Skeletal muscle tissue (tissue), 3 donors: ENCODE measurements at regions not wholly inside any gene's neighbourhood (a gene's known extent, or its start where the extent isn't known, plus 50 kb on each side); places are given as distances from the start of the nearest gene placed in this dataset.

Experiments
- H3K27ac ChIP-seq: one replicate; pipeline ENCODE4 v1.7.0; 2013; ENCODE audit warnings: mild to moderate bottlenecking, low read depth, low read length, inconsistent platforms
- H3K27me3 ChIP-seq, 3 donors: one replicate each; pipeline ENCODE4 v1.7.0; 2013; ENCODE audit warnings: low read length in 3 of 3; ENCODE audit not compliant: control insufficient read depth in 3 of 3, insufficient read depth in 3 of 3
- H3K36me3 ChIP-seq, 3 donors: one replicate each; pipeline ENCODE4 v1.7.0; 2013; ENCODE audit warnings: low read length in 3 of 3; ENCODE audit not compliant: control insufficient read depth in 3 of 3, insufficient read depth in 3 of 3
- H3K4me1 ChIP-seq, 3 donors: one replicate each; pipeline ENCODE4 v1.7.0; 2013; ENCODE audit warnings: low read length in 3 of 3, mild to moderate bottlenecking in 3 of 3; ENCODE audit not compliant: control insufficient read depth in 3 of 3, insufficient read depth in 3 of 3
- H3K4me3 ChIP-seq, 3 donors: one replicate each; pipeline ENCODE4 v1.7.0; 2013; ENCODE audit warnings: low read length in 3 of 3
- H3K9ac ChIP-seq, 3 donors: one replicate each; pipeline ENCODE4 v1.7.0; 2013; ENCODE audit warnings: low read length in 3 of 3, mild to moderate bottlenecking in 3 of 3, moderate library complexity in 2 of 3, low read depth in 1 of 3
- H3K9me3 ChIP-seq, 3 donors: one replicate each; pipeline ENCODE4 v1.7.0; 2013; ENCODE audit warnings: low read length in 3 of 3; ENCODE audit not compliant: control insufficient read depth in 3 of 3
- donor health status: Osteomylitis.

GRCh38 chr13:19289180-19289579, 107.6 kb upstream of the TUBA3C start:
- H3K4me1 ChIP-seq: no peaks in the 10 kb centered on the region
- no peaks in the 10 kb centered on the region for H3K27me3 ChIP-seq
- H3K4me3 ChIP-seq: no peak overlapping the region
- no peak overlapping the region for H3K9ac ChIP-seq
- H3K36me3 ChIP-seq: no peaks in the 10 kb centered on the region
- H3K9me3 ChIP-seq: no peaks in the 10 kb centered on the region
- no peak overlapping the region for H3K27ac ChIP-seq

- H3K27ac ChIP-seq: no peak overlapping the region
- no peaks in the 10 kb centered on the region for H3K4me1 ChIP-seq
- no peak overlapping the region for H3K4me3 ChIP-seq
- H3K9ac ChIP-seq: no peak overlapping the region
- no peaks in the 10 kb centered on the region for H3K27me3 ChIP-seq
- H3K9me3 ChIP-seq: no peaks in the 10 kb centered on the region
- H3K36me3 ChIP-seq: no peaks in the 10 kb centered on the region
Measured at GRCh38 chr13:19283836-19284235, 102.2 kb upstream of the TUBA3C start.

DNA sequence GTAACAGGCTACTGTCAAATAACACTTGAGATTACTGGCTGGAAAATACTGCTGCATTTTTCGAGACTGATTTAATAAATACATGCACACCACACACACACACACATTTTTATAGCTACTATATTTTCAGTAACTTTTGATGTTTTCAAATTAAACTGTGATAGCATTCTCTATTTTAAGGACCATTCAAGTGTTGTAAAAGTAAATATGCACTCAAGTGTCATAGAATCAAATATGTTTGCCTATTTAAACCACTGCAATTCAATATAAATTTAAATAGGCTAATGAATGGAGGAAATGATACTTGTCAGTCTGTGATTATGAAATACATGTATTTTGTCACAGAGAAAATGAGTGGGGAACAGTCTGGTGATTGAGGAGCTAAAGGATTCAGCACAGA, 86.7 kb upstream of the TUBA3C start:
- Histone ChIP-seq H3K4me1 (no peaks in the 10 kb centered on the region), H3K36me3 (no peaks in the 10 kb centered on the region), H3K9me3 (no peaks in the 10 kb centered on the region), H3K4me3 (no peak overlapping the region), H3K27me3 (no peaks in the 10 kb centered on the region), H3K27ac (no peak overlapping the region), H3K9ac (no peak overlapping the region)

DNA sequence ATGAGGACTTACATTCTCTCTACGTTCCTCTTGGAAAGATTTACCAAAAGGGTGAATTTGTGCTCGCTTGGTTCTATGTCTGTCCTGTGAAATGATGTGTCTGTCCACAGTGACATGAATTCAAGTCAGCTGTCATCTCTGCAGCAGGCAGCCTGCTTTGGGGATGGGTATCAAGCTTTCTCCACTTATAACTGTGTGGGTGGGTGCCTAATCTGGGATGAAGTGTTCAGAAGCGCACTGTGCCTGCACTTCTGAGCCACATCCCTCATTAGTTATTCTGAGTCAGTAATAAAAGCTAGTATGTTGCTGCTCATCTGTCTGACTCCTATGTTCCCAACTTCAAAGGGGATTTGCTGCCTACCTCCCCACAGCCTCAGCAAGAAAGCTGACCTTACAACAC, 86.1 kb upstream of the TUBA3C start:
- Histone ChIP-seq H3K9ac (no peak overlapping the region), H3K36me3 (no peaks in the 10 kb centered on the region), H3K4me3 (no peak overlapping the region), H3K4me1 (no peaks in the 10 kb centered on the region), H3K27me3 (no peaks in the 10 kb centered on the region), H3K27ac (no peak overlapping the region), H3K9me3 (no peaks in the 10 kb centered on the region)

- Histone ChIP-seq H3K9ac (no peak overlapping the region), H3K27me3 (no peaks in the 10 kb centered on the region), H3K4me3 (no peak overlapping the region), H3K9me3 (no peaks in the 10 kb centered on the region), H3K36me3 (no peaks in the 10 kb centered on the region), H3K4me1 (no peaks in the 10 kb centered on the region), H3K27ac (no peak overlapping the region)
Measured at GRCh38 chr13:19266979-19267378, 85.4 kb upstream of the TUBA3C start.

GRCh38 chr13:19264711-19265110, 83.1 kb upstream of the TUBA3C start:
- H3K27ac ChIP-seq: no peak overlapping the region
- no peaks in the 10 kb centered on the region for H3K36me3 ChIP-seq
- no peak overlapping the region for H3K9ac ChIP-seq
- no peaks in the 10 kb centered on the region for H3K9me3 ChIP-seq
- no peaks in the 10 kb centered on the region for H3K27me3 ChIP-seq
- H3K4me3 ChIP-seq: no peak overlapping the region
- H3K4me1 ChIP-seq: no peaks in the 10 kb centered on the region

GRCh38 chr13:19252381-19252780, 70.8 kb upstream of the TUBA3C start:
- no peak overlapping the region for H3K4me3 ChIP-seq
- no peak overlapping the region for H3K27ac ChIP-seq
- H3K4me1 ChIP-seq: no peaks in the 10 kb centered on the region
- no peak overlapping the region for H3K9ac ChIP-seq
- H3K9me3 ChIP-seq: peaks cover 0 to 7% (median 3%) of the 10 kb centered on the region in 3 donors
- H3K36me3 ChIP-seq: no peaks in the 10 kb centered on the region
- H3K27me3 ChIP-seq: no peaks in the 10 kb centered on the region

- Histone ChIP-seq H3K27ac (no peak overlapping the region), H3K27me3 (no peaks in the 10 kb centered on the region), H3K4me3 (no peak overlapping the region)
Measured at GRCh38 chr13:19239114-19239860, 57.7 kb upstream of the TUBA3C start.

More at GRCh38 chr13:19239114-19239860, 57.7 kb upstream of the TUBA3C start:
- Histone ChIP-seq H3K4me1 (no peaks in the 10 kb centered on the region), H3K9me3 (no peaks in the 10 kb centered on the region), H3K9ac (no peak overlapping the region), H3K36me3 (no peaks in the 10 kb centered on the region)
